HFF-Myc (cell line): ENCODE measurements at regions not wholly inside any gene's neighbourhood (a gene's known extent, or its start where the extent isn't known, plus 50 kb on each side); places are given as distances from the start of the nearest gene placed in this dataset.
"Not testable (repeated sequence)": the region's sequence is repeated elsewhere in the genome, so short reads cannot be mapped to it uniquely, and the experiment has no call there.

Source experiments
- DNase-seq: peaks from one replicate; pipeline ENCODE4 v3.0.0-alpha.2; 2011; ENCODE audit warnings: low read depth; ENCODE audit errors: extremely low read depth
- H3K4me3 ChIP-seq: replicated peaks from 2 replicates; pipeline ENCODE4 v1.5.1; 2011; ENCODE audit warnings: low read depth, mild to moderate bottlenecking, control low read depth, low read length
- TF ChIP-seq, protein P1 (sequence below): IDR thresholded peaks from 2 replicates; pipeline ENCODE4 v1.5.1; 2012; ENCODE audit warnings: mild to moderate bottlenecking, low read depth, low read length, control low read depth; ENCODE audit errors: missing control alignments

DNA sequence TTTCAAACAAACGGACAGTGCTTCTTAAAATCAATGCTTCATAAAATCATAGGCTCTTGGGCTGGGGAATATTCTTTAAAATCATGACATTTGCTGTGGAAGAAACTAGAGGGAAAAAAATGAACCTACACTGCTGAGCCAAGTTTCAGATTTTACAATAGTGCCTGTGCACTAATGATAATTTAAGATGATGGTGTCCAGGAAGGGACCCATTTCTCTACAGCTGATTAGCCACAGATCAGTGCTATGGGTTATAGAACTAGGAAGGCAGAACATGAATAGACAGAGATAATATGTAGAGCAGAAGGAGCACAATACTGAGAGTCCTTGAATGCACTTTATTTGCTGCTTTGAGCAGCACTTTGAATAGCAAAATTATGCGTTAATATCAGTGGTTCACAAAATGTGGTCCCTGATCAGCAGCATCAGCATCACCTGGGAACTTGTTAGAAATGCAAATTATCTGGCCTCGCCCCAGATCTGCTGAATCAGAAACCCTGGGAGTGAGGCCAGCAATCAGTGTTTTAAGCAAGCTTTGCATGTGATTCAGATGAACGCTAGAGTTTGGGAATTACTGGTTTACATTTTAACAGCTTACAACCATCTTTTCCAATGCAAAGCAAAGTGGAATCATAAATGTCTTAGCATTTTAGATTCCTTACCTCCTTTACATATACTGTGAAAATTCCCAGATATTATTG, 135.8 kb upstream of the ANKRD28 start:
- TF ChIP-seq, protein P1, sequence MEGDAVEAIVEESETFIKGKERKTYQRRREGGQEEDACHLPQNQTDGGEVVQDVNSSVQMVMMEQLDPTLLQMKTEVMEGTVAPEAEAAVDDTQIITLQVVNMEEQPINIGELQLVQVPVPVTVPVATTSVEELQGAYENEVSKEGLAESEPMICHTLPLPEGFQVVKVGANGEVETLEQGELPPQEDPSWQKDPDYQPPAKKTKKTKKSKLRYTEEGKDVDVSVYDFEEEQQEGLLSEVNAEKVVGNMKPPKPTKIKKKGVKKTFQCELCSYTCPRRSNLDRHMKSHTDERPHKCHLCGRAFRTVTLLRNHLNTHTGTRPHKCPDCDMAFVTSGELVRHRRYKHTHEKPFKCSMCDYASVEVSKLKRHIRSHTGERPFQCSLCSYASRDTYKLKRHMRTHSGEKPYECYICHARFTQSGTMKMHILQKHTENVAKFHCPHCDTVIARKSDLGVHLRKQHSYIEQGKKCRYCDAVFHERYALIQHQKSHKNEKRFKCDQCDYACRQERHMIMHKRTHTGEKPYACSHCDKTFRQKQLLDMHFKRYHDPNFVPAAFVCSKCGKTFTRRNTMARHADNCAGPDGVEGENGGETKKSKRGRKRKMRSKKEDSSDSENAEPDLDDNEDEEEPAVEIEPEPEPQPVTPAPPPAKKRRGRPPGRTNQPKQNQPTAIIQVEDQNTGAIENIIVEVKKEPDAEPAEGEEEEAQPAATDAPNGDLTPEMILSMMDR = no peak

DNA sequence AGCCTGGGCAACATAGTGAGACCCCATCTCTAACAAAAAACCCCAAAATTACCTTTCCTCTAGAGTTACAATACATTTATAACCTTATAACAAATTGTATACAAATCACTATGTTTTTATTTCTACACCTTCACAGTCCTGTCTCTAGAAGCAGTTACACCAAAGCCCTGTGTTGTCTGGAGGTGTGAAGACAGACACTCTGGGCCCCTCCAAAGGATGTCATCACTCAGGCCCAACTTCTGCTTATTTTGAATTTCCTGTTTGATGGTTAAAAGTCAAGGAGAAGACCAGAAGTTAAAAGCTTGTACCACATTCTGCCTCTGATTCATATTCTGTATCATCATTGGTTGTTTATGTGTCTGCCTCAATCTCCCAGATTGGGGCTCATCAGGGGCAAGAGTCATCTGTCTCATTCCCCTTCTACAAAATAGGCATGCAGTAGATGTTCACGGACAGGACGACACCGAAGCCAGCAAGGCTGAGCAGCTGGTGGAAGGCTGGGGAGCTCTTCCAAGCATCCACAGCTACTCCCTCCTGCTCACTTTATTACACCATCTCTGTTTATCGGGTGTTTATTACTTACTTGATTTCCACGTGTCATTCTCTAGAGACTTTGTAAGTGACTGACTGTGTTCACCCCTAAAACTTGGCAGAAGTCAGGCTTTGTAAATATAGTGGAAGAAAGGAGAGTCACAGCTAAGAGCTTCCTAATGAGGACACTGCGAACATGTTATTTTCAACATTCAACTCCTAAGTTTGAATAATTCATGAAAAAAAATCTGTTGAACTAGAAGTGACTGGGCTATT, 136.8 kb upstream of the ANKRD28 start:
- DNase-seq = no peak
- no peak overlapping the region for H3K4me3 ChIP-seq

More for the DNA sequence above, 135.8 kb upstream of the ANKRD28 start:
- no peak for DNase-seq
- no peak overlapping the region for H3K4me3 ChIP-seq

DNA sequence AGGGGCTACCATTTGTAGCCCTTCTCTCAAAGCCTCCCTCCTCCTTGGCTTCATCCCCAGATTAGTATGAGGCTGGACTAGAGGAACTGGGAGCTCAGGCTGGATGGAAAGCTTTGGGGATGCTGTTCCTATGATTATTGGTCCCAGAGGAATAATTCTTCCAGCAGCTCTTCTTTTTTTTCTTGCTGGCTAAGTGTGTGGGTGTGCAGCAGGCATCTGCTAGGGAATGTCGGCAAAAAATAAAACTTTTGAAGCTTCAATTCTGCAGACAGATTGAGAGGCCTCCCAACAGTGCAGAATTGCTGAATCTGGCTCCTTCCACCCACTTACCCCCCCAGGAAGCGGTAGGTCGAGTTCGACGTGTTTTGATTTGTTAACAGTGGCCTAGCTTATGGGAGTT, 138.5 kb upstream of the ANKRD28 start:
- DNase-seq = no peak
- H3K4me3 ChIP-seq = no peak overlapping the region
- TF ChIP-seq, protein P1 = no peak

More for the DNA sequence above, 136.8 kb upstream of the ANKRD28 start:
- TF ChIP-seq, protein P1 = no peak

DNA sequence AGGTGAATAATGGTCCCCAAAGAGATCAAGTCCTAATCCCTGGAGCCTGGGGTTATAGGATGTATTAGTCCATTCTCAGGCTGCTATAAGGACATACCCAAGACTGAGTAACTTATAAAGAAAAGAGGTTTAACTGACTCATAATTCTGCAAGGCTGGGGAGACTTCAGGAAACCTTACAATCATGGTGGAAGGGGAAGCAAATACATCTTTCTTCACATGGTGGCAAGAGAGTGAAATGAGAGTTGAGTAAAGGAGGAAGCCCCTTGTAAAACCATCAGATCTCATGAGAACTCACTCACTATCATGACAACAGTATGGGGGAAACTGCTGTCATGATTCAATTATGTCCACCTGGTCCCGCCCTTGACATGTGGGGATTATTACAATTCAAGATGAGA, 142.9 kb upstream of the ANKRD28 start:
- H3K4me3 ChIP-seq = no peak overlapping the region
- no peak for DNase-seq
- TF ChIP-seq, protein P1 = no peak

DNA sequence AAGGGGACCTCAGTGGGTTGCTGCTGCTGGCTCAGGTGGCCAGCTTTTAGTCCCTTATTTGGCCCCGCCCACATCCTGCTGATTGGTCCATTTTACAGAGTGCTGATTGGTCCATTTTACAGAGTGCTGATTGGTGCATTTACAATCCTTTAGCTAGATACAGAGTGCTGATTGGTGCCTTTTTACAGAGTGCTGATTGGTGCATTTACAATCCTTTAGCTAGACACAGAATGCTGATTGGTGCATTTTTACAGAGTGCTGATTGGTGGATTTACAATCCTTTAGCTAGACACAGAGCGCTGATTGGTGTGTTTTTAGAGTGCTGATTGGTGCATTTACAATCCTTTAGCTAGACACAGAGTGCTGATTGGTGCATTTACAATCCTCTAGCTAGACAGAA, 143.7 kb upstream of the ANKRD28 start:
- DNase-seq, H3K4me3 ChIP-seq: not testable (repeated sequence)

DNA sequence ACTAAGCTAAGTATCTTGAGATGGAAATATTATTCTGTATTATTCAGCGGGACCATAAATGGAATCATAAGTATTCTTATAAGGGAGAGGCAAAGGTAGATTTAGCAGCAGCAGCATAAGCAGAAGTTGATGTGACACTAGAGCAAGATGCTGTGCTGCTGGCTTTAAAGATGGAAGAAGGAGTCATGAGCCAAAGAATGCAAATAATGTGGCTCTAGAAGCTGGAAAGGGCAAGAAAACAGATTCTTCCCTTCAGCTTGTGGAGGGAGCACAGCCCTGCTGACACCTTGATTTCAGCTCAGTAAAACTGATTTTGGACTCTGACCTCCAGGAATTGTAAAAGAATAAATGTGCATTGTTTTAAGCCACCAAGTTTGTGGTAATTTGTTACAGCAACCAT, 144.2 kb upstream of the ANKRD28 start:
- DNase-seq = no peak

DNA sequence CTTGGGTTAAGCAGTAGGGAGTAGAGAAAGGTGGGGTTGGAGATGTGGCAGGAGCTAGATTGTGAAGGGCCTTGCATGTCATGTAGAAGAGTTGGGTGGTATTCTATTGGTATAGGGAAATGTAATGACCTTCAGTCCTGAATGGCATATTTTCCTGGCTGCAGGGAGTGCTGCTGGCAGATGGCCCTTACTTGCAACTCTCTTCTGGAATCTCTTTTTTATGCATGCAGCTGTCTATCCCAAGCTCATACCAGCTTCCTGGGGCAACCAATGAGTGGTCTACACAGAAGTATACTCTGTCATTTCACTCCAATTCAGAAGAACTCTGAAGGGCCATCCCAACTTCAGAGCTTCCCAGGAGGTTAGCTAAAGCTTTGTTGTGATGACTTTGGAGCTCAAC, 144.7 kb upstream of the ANKRD28 start:
- TF ChIP-seq, protein P1 = no peak
- no peak overlapping the region for H3K4me3 ChIP-seq
- DNase-seq = no peak

More for the DNA sequence above, 144.2 kb upstream of the ANKRD28 start:
- H3K4me3 ChIP-seq = no peak overlapping the region
- TF ChIP-seq, protein P1 = no peak
